PC-3 (cell line): ENCODE measurements at regions not wholly inside any gene's neighbourhood (a gene's known extent, or its start where the extent isn't known, plus 50 kb on each side); places are given as distances from the start of the nearest gene placed in this dataset.
A peak's percentile ranks its signal among the peaks of the same experiment; 100 is the strongest.

Source experiments
- ATAC-seq: fragments of 200-7000 bp; cut with Tn5 transposase; 2 replicates; pipeline ENCODE4 v1.9.1; 2020; ENCODE audit warnings: mild to moderate bottlenecking, moderate library complexity
- BruUV-seq: library from RNA; stranded (reverse); fragments of 400-500 nt; replicated peaks from 2 replicates; lab custom pipeline; 2021; lab: Mats Ljungman, UMichigan
- CTCF ChIA-PET: fragments of 300-600 bp; sonication (Branson Sonifier 250); formaldehyde crosslinking; loops from one replicate; lab custom pipeline; 2022; ENCODE audit warnings: antibody characterized with exemption; lab: Charles Lee
- POLR2A ChIA-PET: fragments of 300-600 bp; sonication (Branson Sonifier 250); formaldehyde crosslinking; loops from one replicate; lab custom pipeline; 2022; ENCODE audit warnings: antibody characterized with exemption; ENCODE audit not compliant: unreplicated experiment; lab: Charles Lee
- DNase-seq: peaks from one replicate; pipeline ENCODE4 v3.0.0-alpha.2; 2015
- H2AFZ ChIP-seq: fragments of 300-600 bp; sonication (generic); 2 replicates; pipeline ENCODE4 v1.6.0; 2016; ENCODE audit warnings: antibody characterized with exemption, low read length
- H3F3A ChIP-seq: fragments of 300-600 bp; sonication (generic); one replicate; pipeline ENCODE4 v1.6.0; 2017; ENCODE audit warnings: antibody characterized with exemption, low read length, control low read depth, mild to moderate bottlenecking; ENCODE audit not compliant: unreplicated experiment
- H3K27ac ChIP-seq: fragments of 300-600 bp; sonication (generic); 2 replicates; pipeline ENCODE4 v1.5.1; 2016; ENCODE audit warnings: mild to moderate bottlenecking, low read length
- H3K27me3 ChIP-seq: fragments of 300-600 bp; sonication (generic); 2 replicates; pipeline ENCODE4 v1.6.1; 2016; ENCODE audit warnings: low read length, mixed read lengths
- H3K36me3 ChIP-seq: fragments of 300-600 bp; sonication (generic); 2 replicates; pipeline ENCODE4 v1.6.1; 2016; ENCODE audit warnings: low read depth, mixed run types, low read length, mixed read lengths
- H3K4me1 ChIP-seq: fragments of 300-600 bp; sonication (generic); 2 replicates; pipeline ENCODE4 v1.5.1; 2016; ENCODE audit warnings: low read length; ENCODE audit not compliant: insufficient read depth
- H3K4me2 ChIP-seq: fragments of 300-600 bp; sonication (generic); 2 replicates; pipeline ENCODE4 v1.6.0; 2016; ENCODE audit warnings: low read length
- H3K4me3 ChIP-seq: fragments of 300-600 bp; sonication (generic); 2 replicates; pipeline ENCODE4 v1.5.1; 2016; ENCODE audit warnings: mild to moderate bottlenecking, low read length, mixed read lengths
- H3K79me2 ChIP-seq: fragments of 300-600 bp; sonication (generic); 2 replicates; pipeline ENCODE4 v1.6.1; 2017; ENCODE audit warnings: low read length, mixed read lengths
- H3K9ac ChIP-seq: fragments of 300-600 bp; sonication (generic); 2 replicates; pipeline ENCODE4 v1.6.0; 2016; ENCODE audit warnings: mild to moderate bottlenecking, low read length
- H3K9me2 ChIP-seq: fragments of 300-600 bp; sonication (generic); replicated peaks from 2 replicates; pipeline ENCODE4 v1.6.1; 2016; ENCODE audit warnings: mixed run types, low read length, mixed read lengths
- H3K9me3 ChIP-seq: fragments of 300-600 bp; sonication (generic); 2 replicates; pipeline ENCODE4 v1.6.1; 2016; ENCODE audit warnings: low read length, mixed read lengths
- H4K20me1 ChIP-seq: fragments of 300-600 bp; sonication (generic); 2 replicates; pipeline ENCODE4 v1.6.1; 2016; ENCODE audit warnings: low read length, mixed read lengths
- CTCF ChIP-seq: fragments of 300-600 bp; sonication (generic); conservative IDR thresholded peaks from 2 replicates; pipeline ENCODE4 v1.5.1; 2017; ENCODE audit warnings: antibody characterized with exemption, low read depth, mild to moderate bottlenecking, low read length
- EZH2 ChIP-seq: fragments of 300-600 bp; sonication (generic); IDR thresholded peaks from one replicate; pipeline ENCODE4 v1.6.1; 2017; ENCODE audit warnings: antibody characterized with exemption, mild to moderate bottlenecking, low read length; ENCODE audit not compliant: unreplicated experiment
- EZH2phosphoT487 ChIP-seq: fragments of 300-600 bp; sonication (generic); IDR thresholded peaks from 2 replicates; pipeline ENCODE4 v1.6.1; 2018; ENCODE audit warnings: mild to moderate bottlenecking, antibody characterized with exemption, low read length, borderline replicate concordance
- intact Hi-C: fragments of 100-400 bp; cut with micrococcal nuclease; formaldehyde crosslinking; loops from 2 replicates; pipeline ENCODE4 v1.9.0; 2023

DNA sequence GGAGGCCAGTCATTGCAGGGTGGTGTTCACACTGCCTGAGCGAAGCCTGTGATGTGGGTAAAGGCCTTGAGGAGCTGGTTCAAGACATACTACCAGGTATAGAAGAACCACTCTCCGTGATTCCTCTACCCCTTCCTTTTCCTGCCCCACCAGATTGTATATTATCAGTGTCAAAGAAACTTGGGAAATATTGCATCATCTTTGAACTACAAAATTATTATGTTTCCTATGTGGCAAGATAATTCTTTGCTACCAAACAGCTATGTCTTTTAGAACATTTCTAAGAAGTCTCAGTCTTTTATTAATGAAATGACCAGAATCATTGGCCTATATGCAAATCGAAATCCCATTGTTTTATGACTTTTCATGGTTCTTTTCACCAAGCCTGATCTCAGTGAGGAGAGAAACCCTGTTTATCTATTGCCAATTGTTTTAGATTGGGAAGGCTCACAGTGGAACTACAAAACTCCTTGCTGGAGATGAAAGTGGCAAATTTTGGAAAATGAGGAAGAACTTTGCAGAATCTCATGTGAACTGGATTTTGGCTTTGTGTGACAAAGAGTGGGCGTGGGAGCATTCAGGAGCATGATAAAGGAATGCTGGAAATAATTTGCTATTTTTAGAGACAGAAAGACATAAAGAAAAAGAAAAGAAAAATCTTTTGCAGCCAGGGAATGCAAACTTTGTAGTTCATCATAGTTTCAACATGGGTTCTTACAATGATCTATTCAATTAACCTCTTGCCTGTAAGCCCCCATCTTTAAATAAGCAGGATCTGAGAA lies 286.9 kb downstream of the INSIG2 start:
- TF ChIP-seq EZH2 (no peak), EZH2phosphoT487 (no peak), CTCF (no peak)
- Histone ChIP-seq H3K4me3 (no peak overlapping the region), H3K9me2 (no peaks in the 10 kb centered on the region), H3K27ac (no peak overlapping the region), H3K36me3 (no peaks in the 10 kb centered on the region), H3K4me2 (no peak overlapping the region), H3K79me2 (no peaks in the 10 kb centered on the region), H3F3A (no peaks in the 10 kb centered on the region), H3K9me3 (no peaks in the 10 kb centered on the region), H4K20me1 (no peaks in the 10 kb centered on the region), H2AFZ (no peak overlapping the region), H3K4me1 (peaks cover 19% of the 10 kb centered on the region), H3K9ac (no peak overlapping the region), H3K27me3 (no peaks in the 10 kb centered on the region)
- CTCF ChIA-PET: no interaction called here
- intact Hi-C loops: loop anchor here (5.0 kb wide), 3 partner anchors 87 to 153 kb away; no protein-coding TSS in a partner anchor
- BruUV-seq: no TSS peak
- no peak for ATAC-seq
- no peak for DNase-seq
- POLR2A ChIA-PET: no interaction called here

GRCh38 chr2:118372886-118373830 lies 284.9 kb downstream of the INSIG2 start:
- intact Hi-C loops: loop anchor here (5.0 kb wide), 3 partner anchors 89 to 151 kb away; no protein-coding TSS in a partner anchor
- peak; percentile 36; the same call in 1 of the 2 replicates for ATAC-seq
- no peaks in the 10 kb centered on the region for H3K9me3 ChIP-seq

More at GRCh38 chr2:118372886-118373830, 284.9 kb downstream of the INSIG2 start:
- BruUV-seq: no TSS peak
- Histone ChIP-seq H3K4me3 (no peak overlapping the region), H3K36me3 (no peaks in the 10 kb centered on the region), H3K27me3 (no peaks in the 10 kb centered on the region), H3K79me2 (no peaks in the 10 kb centered on the region), H3F3A (no peaks in the 10 kb centered on the region), H3K4me2 (peak overlapping the region; percentile 25; the same call in 1 of the 2 replicates), H3K9me2 (no peaks in the 10 kb centered on the region), H3K9ac (peak overlapping the region; percentile 37; the same call in 1 of the 2 replicates), H3K27ac (peak overlapping the region; percentile 65), H4K20me1 (no peaks in the 10 kb centered on the region), H2AFZ (no peak overlapping the region), H3K4me1 (peaks cover 19% of the 10 kb centered on the region)
- ChIA-PET CTCF (no interaction called here), POLR2A (no interaction called here)
- peak; percentile 46 for DNase-seq
- TF ChIP-seq CTCF (no peak), EZH2phosphoT487 (no peak), EZH2 (no peak)
